ENCODE measurements at regions not wholly inside any gene's neighbourhood (a gene's known extent, or its start where the extent isn't known, plus 50 kb on each side); places are given as distances from the start of the nearest gene placed in this dataset.

DNA sequence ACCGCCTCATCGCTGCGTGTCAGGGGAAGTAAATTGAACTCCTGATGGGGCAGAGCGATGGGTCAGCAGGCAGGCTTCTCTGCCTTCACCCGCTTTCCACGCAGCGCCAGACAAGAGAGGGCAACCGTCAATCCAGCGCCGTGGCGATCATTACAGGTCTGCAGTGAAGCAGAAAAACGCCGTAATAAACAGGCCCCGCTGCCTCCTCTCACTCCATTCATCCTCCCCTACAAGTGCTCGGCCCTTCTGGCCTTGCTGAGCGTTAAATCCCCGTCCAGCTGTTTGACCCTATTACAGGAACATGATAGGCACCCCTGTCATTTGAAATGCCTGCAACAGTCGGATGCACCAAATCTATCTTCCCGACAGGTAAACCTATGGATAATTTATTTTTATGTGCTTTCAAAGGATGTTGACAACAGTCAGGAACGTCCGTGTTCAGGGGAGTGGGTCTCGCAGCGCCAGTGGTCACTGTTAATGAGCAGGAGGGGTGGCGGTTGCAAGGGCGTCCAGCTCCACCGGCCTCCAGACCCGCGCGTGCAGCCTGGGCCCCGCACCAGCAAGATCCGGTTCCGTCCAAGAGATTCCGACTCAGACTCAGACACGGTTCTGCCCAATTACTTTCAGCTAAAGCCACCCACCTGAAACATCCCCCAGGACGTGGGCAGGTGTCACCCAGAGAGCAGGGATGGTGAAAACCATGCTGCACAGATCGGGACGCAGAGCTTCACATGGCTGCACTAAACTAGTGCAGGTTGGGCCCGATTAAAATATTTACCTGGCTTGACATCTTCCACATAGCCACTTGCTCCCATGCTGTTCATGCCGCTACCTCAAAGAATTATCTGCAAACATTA lies 508.0 kb upstream of the MGMT start:
- TF ChIP-seq, protein P1, sequence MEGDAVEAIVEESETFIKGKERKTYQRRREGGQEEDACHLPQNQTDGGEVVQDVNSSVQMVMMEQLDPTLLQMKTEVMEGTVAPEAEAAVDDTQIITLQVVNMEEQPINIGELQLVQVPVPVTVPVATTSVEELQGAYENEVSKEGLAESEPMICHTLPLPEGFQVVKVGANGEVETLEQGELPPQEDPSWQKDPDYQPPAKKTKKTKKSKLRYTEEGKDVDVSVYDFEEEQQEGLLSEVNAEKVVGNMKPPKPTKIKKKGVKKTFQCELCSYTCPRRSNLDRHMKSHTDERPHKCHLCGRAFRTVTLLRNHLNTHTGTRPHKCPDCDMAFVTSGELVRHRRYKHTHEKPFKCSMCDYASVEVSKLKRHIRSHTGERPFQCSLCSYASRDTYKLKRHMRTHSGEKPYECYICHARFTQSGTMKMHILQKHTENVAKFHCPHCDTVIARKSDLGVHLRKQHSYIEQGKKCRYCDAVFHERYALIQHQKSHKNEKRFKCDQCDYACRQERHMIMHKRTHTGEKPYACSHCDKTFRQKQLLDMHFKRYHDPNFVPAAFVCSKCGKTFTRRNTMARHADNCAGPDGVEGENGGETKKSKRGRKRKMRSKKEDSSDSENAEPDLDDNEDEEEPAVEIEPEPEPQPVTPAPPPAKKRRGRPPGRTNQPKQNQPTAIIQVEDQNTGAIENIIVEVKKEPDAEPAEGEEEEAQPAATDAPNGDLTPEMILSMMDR (IDR thresholded peaks at IDR 0.05; ENCODE audit: extremely low read depth in 1 of 2, insufficient read depth in 1 of 2, low read depth in 1 of 2, low read length in 2 of 2), result no peak
- TF ChIP-seq POLR2AphosphoS5 (IDR thresholded peaks at IDR 0.05; ENCODE audit: insufficient read depth, low read depth, low read length), result no peak
- no peak for TF ChIP-seq EZH2 (IDR thresholded peaks at IDR 0.05; ENCODE audit: borderline replicate concordance, low read depth, low read length, severe bottlenecking)
- no peak for TF ChIP-seq JUN (IDR thresholded peaks at IDR 0.05; ENCODE audit: borderline replicate concordance, insufficient read depth, insufficient read length, low read depth)
- no peak for TF ChIP-seq FOS (IDR thresholded peaks at IDR 0.05; ENCODE audit: borderline replicate concordance, insufficient read depth, low read length)
